HS-5 (cell line): ENCODE measurements at regions not wholly inside any gene's neighbourhood (a gene's known extent, or its start where the extent isn't known, plus 50 kb on each side); places are given as distances from the start of the nearest gene placed in this dataset.
"Not testable (repeated sequence)": the region's sequence is repeated elsewhere in the genome, so short reads cannot be mapped to it uniquely, and the experiment has no call there.

ENCODE experiments used
- DNase-seq: peaks from one replicate; pipeline ENCODE4 v3.0.0-alpha.2; 2012; ENCODE audit warnings: low read depth

DNA sequence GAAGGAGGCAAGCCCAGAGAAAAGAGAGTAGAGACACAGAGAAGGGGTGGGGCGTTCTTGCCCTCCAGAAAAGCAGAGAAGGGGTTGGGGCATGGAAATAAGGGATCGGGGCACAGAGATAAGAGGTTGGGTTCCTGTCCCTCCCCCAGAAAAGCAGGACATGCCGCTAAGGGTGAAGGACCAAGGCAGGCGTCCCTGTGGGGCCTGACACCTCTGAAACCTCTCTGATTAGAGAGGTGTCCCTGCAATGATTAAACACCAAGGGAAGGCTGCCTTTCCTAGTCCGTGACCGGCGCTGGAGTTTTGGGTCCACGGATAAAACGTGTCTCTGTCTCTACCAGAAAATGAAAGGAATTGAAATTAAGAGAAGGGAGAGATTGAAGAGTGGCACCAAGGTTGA is 914.0 kb upstream of the CRIM1 start:
- not testable (repeated sequence) for DNase-seq

DNA sequence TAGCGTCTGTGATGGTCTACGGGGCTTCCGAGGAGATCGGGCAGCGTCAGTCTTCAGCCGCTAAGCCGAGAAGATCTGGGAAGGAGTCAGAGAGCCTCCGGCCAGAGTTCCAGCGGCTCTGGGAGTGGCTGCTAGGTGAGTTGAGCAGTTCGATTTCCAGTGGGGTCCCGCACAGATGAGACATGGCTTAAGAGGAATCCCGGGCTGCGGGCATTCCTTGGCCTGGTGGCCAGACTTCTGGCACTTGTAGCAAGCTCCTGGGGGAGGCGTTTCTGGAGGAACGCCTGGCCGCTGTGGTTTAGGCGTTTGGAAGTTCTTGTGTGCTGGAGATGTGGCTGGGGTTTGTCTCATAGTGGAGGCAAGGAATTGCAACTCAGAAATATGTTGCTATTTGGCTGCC is 915.3 kb upstream of the CRIM1 start:
- DNase-seq = not testable (repeated sequence)

DNA sequence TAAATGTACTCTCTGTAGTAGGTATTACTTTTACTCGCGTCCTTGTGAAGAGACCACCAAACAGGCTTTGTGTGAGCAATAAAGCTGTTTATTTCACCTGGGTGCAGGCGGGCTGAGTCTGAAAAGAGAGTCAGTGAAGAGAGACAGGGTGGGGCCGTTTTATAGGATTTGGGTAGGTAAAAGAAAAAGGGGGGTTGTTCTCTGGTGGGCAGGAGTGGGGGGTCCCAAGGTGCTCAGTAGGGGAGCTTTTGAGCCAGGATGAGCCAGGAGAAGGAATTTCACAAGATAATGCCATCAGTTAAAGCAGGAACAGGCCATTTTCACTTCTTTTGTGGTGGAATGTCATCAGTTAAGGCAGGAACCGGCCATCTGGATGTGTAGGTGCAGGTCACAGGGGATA is 918.7 kb upstream of the CRIM1 start:
- DNase-seq = not testable (repeated sequence)

DNA sequence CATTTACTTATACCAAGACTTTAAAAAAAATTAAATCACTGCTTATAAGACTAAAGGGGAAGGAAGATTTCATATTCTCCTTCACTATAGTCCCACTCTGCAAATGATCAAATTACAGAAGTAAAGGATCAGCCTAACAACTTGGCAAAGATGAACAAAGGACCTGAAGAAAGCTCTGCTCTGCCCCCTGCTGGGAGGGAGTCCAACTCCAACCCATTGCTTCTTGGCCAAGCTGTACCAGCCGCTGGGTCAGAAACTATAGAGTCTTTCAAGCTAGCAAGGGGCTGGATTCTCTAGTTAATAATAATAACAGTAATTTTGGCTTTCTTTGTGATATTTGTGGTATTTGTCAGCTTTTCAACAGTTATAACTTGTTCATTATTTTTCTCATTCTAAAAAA is 927.0 kb upstream of the CRIM1 start:
- DNase-seq = no peak

DNA sequence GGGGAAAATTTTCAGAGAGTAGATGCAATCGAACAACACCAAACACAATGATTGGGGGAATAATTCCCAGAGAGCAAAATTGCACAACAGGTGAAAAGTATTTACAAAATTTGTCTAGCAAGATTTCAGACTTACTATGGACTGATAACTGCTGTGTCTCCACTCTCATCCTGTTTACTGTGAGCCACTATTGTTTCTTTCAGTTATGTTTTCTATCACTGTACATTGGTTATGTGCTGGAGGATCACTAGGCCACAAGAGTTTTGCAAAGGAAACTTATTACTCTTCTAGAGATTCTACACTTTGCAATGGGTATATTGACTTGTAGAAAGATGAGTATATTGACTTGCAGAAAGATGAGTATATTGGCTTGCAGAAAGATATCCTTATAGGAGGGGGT is 934.1 kb upstream of the CRIM1 start:
- no peak for DNase-seq

DNA sequence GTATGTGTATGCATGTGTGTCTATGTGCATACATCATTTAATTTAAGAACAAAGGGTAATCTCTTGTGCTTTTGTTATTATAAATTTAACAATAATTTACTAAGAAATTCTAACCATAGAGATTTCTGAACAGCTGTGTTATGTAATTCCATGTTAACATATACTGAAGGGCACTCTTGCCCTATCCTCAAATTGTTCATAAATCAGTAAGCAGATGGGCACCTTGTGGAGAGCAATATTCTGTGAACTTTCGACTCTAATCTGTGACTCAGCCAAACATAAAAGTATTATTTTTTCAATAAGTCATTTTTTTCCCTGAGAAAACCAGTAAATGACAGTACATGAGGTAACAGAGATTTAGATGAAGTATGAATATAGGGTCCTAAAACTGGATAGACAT is 938.3 kb upstream of the CRIM1 start:
- DNase-seq = no peak

DNA sequence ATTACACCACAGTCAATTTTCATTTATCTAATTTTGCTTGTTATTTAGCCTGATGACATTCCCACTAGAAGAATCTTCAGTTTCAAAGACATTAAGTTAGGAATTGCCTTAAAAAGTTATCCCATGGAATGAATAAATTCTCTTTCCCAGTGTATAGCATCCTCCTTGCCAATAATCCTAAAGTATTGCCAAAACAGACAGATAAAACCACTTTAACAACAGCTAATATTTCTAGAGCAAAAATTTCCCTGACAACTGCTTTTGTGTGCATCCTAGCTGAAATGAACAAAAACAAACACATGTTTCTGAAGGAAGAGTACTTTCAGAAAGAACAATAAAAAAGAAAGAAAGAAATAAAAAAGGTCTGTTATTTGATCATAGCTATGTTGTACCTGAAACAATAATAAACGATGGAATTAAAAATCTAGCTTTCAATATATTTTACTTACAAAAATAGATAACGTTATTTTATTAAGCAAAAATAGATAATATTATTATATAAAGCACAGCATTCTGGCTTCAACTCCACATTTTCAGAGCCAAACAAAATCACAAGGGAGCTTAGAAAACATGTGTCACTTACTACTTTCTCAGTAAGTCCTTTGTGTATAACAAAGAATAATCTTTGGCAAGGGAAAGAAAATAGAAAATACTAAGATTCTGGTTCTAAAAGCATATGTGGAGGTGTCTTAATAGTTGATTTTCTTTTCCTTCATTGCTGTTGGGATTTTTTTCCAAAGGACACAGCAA is 939.0 kb upstream of the CRIM1 start:
- no peak for DNase-seq

DNA sequence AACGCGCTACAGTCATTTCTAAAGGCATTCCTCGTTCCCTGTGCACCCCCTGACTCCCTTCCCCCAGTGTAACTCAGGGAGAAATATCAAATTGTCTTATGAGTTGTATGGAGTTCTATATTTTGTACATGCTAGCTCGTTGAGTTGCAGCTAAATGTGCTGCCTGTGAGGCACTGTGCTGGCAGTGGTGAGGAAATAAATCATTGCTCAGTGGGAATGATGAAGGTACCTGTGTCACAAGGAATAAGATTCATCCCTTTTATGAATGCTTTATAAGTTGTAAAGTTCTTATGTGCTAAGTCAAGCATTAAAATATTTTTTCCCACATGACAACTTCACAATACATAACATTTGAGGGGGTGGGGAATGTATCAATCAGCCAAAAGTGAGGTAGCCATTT is 939.6 kb upstream of the CRIM1 start:
- DNase-seq = no peak

DNA sequence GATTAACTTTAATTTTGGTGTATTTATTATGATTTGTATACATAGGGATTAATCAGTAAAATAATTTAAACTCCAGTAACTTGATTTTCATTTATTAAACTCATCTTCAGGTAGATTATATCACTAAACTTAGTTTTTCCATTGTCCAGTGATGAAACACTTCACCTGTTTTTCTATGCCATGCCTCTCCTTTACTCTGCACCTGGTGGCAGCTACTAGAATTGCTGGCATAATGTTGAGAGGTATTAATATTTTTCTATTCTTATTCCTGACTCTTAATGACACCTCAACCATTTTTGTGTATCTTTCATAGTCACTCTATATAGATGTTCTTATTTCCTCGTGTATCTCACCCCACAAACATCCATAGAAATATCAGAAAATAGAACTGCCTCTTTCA is 940.3 kb upstream of the CRIM1 start:
- DNase-seq = no peak

DNA sequence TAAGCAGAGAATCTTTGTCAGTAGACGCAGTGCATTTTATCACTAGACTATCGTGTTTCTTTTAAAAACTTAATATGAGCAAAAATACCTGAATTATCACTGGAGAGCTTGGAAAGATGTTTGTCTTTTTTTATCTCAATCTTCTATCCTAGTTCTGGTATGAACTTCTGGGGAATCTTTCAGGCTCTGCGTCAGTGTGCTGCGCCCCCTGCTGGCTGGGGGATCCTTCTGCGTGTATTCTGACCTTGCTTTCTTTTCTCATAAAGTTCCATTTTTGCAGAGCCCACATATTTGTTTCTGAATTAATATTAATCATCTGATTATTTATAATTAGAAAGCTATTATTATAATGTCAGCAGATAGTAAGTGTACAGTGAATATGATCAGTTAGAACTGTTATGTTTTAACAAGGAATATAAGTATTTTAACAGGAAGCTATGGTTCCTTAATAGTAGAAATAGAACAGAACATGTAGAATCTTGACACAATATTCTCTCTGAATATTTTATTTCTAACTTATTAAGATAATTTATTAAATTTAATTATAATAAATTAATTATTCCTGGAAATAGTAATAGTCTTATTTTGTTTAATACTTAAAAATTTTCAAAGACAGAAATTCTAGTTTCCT is 945.0 kb upstream of the CRIM1 start:
- DNase-seq = peak; percentile 24

DNA sequence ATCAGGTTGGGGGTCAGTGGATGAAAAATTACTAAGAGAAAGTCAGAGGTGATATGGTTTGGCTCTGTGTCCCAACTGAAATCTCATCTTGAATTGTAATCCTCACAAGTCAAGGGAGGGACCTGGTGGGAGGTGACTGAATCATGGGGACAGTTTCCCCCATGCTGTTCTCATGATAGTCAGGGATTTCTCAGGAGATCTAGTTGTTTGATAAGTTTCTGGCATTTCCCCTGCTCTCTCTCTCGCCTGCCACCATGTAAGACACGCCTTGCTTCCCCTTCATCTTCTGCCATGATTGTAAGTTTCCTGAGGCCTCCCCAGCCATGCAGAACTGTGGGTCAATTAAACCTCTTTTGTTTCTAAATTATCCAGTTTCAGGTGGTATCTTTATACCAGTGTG is 945.8 kb upstream of the CRIM1 start:
- DNase-seq = no peak

DNA sequence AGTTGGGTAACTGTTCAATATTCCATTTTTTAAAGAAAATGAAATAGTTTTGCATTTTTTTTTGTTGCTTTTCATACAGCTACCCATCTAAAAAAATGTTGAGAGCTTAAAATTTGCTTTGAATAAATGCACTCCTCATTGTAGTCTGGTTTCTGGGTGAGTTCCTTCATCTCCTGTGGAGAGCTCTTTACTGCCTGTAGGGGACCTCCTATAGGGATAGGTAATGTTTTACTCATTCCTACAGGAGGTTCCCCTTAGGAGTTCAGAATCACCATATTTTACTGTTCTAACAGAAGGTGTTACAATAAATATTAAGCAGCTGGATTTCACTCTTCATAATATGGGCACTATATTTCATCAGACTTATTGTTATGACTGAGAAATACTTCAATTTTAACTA is 947.3 kb upstream of the CRIM1 start:
- no peak for DNase-seq

DNA sequence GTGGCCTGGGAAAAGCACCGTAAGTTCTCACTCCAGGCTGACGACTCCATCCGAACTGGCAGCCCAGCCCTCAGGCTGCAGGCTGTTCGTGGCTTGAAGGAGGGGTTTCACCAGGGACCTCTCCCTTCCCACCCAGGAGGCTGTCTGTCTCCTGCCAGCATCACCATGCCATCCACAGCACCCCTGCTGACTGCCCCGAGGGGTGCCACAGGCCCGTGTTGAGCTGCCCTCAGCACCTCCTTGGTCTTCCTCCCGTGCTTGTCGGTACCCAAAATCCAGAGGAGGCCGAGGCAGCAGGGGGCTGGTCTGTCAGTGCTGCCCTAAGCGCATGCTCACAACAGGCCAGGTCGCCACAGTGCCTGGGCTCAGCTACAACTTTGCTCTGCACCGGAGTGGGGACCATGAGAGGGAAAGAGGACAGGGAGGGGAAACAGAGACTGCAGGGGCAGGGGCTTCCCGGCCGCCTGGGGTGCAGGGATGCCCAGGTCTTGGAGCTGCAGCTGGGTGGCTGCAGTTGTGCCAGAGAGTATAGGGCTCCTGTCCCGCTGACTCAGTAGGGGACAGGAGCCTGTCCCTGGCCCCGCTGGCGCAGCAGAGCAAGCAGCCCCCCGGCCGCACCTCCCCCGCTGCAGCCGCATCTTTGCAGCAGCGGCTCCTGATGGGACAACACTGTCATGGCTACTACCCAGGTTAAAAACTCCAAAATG is 963.7 kb upstream of the CRIM1 start:
- DNase-seq = no peak

DNA sequence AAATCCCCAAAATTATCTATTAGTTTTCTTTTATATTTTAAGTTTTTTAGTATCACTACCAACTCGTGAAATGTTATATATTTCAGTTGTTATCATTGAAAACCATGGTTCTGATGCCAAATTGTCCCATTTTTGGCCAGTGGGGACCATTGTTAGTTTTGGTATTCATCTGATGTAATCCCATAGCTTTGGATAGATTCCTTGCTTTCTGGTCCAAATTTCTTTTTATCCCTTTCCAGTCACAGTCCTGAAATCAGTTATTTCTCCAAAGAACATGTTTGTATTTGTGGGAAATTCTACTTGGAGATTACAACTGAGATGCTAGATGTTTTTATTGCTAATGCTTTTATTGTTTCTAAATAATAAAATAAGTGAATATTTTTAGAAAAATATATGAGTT is 976.8 kb upstream of the CRIM1 start:
- no peak for DNase-seq

DNA sequence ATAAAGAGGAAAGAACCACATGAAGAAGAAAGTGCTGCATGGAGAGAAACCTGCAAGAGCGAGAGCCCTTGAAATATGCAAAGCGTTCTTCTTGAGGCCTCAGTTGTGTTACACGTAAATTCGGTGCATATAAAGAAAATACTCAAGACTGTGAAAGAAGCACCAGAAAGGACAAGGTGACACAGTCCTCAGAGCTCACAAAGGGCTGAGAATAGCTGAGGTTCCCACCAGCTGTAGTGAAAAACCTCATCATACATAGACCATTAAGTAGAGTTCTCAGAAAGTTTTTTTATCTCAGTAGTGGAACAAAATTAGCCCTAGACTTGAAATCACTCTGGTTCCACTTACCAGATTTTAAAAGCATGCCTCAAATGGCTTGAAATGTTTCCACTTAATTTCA is 980.7 kb upstream of the CRIM1 start:
- no peak for DNase-seq

DNA sequence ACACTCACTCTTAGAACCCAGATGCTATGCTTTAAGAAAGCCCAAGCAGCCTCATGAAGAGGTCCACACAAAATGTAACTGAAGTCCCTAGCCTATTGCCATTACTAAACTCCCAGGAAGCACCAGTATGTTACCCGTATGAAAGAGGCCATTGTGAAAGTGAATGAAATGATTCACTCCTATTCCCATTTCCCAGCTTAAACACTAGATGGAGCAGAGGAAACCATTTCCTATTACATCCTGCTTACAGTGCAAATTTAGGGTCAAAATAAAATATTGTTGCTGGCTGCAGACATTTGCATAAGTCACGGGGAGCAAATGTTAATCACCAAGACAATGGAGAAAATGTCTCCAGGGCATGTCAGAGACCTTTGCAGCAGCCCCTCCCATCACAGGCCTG is 989.7 kb upstream of the CRIM1 start:
- DNase-seq = peak; percentile 6

DNA sequence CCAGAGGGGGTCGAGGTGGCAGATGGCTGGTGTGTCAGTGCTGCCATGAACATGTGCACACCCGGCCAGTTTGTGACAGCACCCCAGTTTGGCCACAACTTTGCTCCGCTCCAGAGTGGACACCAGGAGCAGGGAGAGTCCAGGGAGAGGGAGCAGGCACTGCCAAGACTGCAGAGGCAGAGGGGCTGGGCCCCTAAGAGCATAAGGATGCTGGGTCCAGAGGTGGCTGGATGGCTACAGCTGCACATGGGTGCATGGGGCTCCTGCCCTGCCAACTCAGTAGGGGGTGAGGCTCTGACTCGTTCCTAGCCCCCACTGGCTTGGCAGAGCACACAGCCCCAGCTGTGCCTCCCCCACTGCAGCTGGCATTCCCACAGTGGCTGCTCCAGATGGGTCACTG is 999.2 kb upstream of the CRIM1 start:
- no peak for DNase-seq

DNA sequence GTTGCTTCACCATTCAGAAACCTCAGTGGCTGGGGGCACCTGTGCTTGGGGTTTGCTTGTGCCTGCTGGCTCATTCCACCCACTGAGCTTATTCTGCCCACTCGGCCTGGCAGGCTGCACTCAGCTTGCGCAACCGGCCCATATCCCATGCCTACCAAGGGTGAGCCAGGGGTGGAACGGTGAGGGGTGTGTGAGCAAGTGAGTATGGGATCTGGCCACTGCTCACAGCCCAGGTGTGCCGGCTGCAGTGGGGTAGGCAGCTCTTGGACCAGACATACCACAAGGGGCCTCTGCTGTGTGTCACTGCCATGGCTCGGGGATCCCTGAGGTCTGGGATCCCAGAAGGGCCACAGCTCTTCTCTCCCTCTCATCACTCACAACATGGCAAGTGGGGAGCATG is 1000.5 kb upstream of the CRIM1 start:
- no peak for DNase-seq

DNA sequence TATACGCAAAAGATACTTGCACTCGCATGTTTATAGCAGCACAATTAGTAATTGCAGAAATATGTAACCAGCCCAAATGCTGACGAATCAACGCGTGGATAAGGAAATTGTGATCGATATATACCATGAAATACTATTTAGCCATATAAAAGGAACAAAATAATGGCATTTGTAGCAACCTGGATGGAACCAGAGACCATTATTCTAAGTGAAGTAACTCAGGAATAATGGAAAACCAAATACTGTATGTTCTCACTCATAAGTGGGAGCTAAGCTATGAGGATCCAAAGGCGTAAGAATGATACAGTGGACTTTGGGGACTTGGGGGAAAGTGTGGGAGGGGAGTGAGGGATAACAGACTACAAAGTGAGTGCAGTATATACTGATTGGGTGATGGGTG is 1008.0 kb upstream of the CRIM1 start:
- no peak for DNase-seq

DNA sequence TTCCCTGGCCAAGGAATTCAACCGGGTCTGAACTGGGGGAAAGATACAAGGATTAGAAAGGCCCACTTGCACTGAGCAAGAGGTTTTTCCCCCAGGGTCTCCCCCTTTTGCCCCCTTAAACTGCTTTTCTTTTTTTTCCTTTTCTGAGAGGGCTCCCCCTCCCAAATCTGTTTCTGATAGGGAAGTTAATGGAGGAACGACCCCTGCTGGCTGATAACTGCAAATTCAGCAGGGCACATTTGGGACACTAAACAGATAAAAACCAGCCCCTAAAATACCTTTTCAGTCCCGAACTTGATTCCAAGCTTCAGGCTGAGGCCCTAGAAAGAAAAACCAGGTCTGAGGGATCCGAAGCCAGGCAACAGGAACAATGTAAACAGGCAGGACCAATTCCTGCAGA is 1012.4 kb upstream of the CRIM1 start:
- DNase-seq = no peak

DNA sequence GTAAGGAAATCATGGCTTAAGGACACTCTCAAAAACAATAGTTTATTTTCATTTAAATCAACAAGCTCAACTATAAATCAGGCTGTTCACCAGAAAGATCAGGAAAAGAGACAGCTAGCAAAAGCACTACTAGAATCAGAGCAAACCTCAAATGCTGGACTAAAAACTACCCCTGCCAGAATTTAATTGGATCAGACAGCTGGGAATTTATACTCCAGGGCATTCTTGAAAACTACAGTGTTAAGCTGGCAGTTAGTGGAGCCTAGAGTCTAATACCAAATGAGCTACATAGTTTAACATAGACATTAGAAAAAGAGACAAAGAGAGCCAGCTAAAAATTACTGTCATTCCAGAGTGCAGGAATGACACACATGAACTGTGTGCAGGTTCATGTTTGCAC is 1016.4 kb upstream of the CRIM1 start:
- DNase-seq = no peak

DNA sequence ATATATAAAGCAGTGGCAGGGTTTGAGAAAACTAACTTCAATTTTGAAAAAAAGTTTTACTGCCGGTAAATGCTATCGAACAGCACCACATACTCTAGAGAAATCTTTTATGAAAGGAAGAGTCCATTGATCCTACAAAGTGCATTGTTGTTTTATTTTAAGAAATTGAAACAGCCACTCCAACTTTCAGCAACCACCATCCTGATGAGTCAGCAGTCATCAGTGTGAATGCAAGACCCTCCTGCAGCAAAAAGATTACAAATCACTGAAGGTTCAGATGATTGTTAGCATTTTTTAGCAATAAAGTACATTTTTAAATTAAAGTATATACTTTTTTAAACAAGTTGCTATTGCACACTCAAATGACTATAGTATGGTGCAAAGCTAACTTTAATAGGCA is 1017.7 kb upstream of the CRIM1 start:
- DNase-seq = no peak

DNA sequence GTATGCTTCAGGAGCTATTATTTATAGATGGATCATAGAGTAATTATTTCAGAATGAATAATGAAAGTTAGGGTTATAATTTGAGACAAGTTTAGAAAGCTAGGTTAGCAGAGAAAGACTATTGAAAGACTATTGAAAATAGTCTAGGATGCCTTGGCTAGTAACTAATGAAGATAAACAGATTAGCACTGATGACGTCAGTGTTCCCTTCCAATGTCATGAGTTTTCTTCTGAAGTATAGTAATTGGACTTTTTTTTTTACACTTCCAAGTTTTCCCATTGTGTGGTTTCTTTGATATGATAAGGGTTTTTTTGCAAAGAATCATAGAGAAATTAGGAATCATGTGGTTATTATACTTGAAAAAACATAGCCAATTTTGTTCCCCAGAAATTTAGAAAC is 1041.5 kb upstream of the CRIM1 start:
- no peak for DNase-seq

DNA sequence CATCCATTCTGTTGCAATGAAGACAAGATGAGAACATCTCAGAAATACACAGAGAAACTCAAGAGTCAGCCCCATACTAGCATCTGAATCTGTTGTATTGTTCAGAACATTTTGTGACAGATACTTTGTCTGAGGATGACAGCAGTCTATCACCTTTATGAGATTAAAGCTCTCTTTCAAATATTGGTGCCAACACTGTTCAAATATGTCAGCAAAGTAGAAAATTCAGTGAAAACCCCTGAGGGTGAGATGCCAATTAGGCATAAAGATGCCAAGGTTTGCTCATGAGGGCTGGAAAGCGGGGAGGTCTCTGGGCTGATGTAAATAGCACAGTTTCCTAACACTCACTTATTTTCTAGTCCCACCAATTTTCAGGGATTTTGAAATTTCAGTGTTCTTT is 1054.2 kb upstream of the CRIM1 start:
- no peak for DNase-seq
